ENCODE measurements at regions not wholly inside any gene's neighbourhood (a gene's known extent, or its start where the extent isn't known, plus 50 kb on each side); places are given as distances from the start of the nearest gene placed in this dataset.

- DNase-seq (ENCODE audit: low spot score) = no peak
Observed at GRCh38 chr6:77181749-77182148, 281.5 kb downstream of the HTR1B start.

GRCh38 chr6:77180326-77180725 lies 283.0 kb downstream of the HTR1B start:
- DNase-seq (ENCODE audit: low spot score) = no peak

GRCh38 chr6:77178821-77179220 lies 284.5 kb downstream of the HTR1B start:
- no peak for DNase-seq (ENCODE audit: low spot score)

- no peak for DNase-seq (ENCODE audit: low spot score)
Observed at GRCh38 chr6:77177470-77177869, 285.8 kb downstream of the HTR1B start.

GRCh38 chr6:77173472-77174074 lies 289.7 kb downstream of the HTR1B start:
- peak; percentile 87 for DNase-seq (ENCODE audit: low spot score)

GRCh38 chr6:77172578-77172977 lies 290.7 kb downstream of the HTR1B start:
- peak; percentile 57 for DNase-seq (ENCODE audit: low spot score)

GRCh38 chr6:77159730-77160129 lies 303.6 kb downstream of the HTR1B start:
- no peak for DNase-seq (ENCODE audit: low spot score)

- DNase-seq (ENCODE audit: low spot score) = no peak
Observed at GRCh38 chr6:77151241-77151640, 312.1 kb downstream of the HTR1B start.

GRCh38 chr6:77150736-77151135 lies 312.6 kb downstream of the HTR1B start:
- DNase-seq (ENCODE audit: low spot score) = no peak

GRCh38 chr6:77145244-77145643 lies 318.0 kb downstream of the HTR1B start:
- no peak for DNase-seq (ENCODE audit: low spot score)

- no peak for DNase-seq (ENCODE audit: low spot score)
Observed at GRCh38 chr6:77143659-77144447, 319.4 kb downstream of the HTR1B start.

- DNase-seq (ENCODE audit: low spot score) = no peak
Observed at GRCh38 chr6:77136086-77136485, 327.2 kb downstream of the HTR1B start.

GRCh38 chr6:77133031-77133430 lies 330.3 kb downstream of the HTR1B start:
- no peak for DNase-seq (ENCODE audit: low spot score)

- DNase-seq (ENCODE audit: low spot score) = no peak
Observed at GRCh38 chr6:77131426-77131825, 331.9 kb downstream of the HTR1B start.

GRCh38 chr6:77124604-77125003 lies 338.7 kb downstream of the HTR1B start:
- DNase-seq (ENCODE audit: low spot score) = no peak

- no peak for DNase-seq (ENCODE audit: low spot score)
Observed at GRCh38 chr6:77123527-77123926, 339.8 kb downstream of the HTR1B start.

GRCh38 chr6:77106992-77107391 lies 356.3 kb downstream of the HTR1B start:
- no peak for DNase-seq (ENCODE audit: low spot score)

- no peak for DNase-seq (ENCODE audit: low spot score)
Observed at GRCh38 chr6:77105091-77105490, 358.2 kb downstream of the HTR1B start.

GRCh38 chr6:77097940-77098339 lies 365.4 kb downstream of the HTR1B start:
- no peak for DNase-seq (ENCODE audit: low spot score)

GRCh38 chr6:77095936-77096627 lies 367.2 kb downstream of the HTR1B start:
- DNase-seq (ENCODE audit: low spot score) = no peak

GRCh38 chr6:77094821-77095220 lies 368.5 kb downstream of the HTR1B start:
- DNase-seq (ENCODE audit: low spot score) = no peak

- DNase-seq (ENCODE audit: low spot score) = no peak
Observed at GRCh38 chr6:77092971-77093370, 370.3 kb downstream of the HTR1B start.

Data from mesenteric fat pad (tissue), 1 donor.